NCI-H2081 (cell line): ENCODE measurements at regions not wholly inside any gene's neighbourhood (a gene's known extent, or its start where the extent isn't known, plus 50 kb on each side); places are given as distances from the start of the nearest gene placed in this dataset.
"Not testable (repeated sequence)": the region's sequence is repeated elsewhere in the genome, so short reads cannot be mapped to it uniquely, and the experiment has no call there.

Source experiments
- DNase-seq, 2 experiments: peaks; one replicate each; lab custom pipeline; 2025; lab: John Stamatoyannopoulos, UW

DNA sequence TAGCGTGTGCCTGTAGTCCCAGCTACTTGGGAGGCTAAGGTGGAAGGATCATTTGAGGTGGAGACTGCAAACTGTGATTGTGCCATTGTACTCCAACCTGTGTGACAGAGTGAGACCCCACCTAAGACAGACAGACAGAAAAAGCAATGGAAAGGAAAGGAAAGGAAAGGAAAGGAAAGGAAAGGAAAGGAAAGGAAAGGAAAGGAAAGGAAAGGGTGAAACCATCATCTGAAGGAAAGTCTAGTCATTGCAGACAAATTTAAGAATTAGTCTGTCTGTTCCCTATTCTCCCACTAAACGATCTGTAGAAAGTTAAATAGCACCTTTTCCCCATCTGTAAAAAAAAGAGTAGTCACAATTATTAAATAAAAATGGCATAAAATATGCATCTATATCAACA is 91.1 kb upstream of the SKAP2 start:
- no peak for DNase-seq

GRCh38 chr7:26954951-26955350 is 90.6 kb upstream of the SKAP2 start:
- DNase-seq, result no peak

- no peak for DNase-seq
These were observed 87.1 kb upstream of the SKAP2 start for GRCh38 chr7:26951407-26951950.

DNA sequence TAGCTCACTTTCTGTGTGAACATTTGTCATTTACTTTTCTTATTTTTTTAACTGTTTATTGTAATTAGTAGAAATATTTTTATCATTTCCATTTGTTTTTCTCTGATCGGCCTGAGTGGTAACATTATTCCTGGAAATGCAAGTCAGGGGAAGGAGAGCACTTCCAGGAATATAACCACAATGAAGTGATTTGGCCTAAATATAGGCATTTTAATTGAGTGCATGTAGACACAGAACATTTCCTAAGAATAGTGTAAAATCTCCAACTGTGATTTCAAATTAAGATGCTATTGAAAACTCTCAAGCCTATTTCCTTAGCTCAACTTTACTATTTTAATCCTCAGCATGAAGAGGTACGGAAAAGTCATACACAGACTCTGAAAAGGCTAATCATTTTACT is 86.5 kb upstream of the SKAP2 start:
- DNase-seq, result no peak

DNA sequence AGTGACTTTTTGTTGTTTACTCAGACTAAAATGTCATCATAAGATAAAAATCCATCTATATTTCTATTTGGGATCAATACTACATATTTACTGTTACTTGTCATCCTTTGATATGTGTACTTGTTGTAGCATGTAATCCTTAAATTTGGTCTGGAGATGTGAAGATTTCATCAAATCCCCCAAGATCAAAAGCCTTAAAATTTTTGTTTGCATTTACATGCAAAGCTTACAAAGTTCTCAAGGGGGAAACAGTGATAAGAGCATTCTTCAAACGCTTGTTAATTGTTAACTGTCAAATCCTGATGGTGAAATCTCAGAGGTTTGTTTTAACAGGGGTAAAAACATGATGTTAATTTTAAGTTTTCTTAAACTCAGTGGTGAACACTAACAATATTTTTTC is 84.9 kb upstream of the SKAP2 start:
- DNase-seq, result no peak

DNA sequence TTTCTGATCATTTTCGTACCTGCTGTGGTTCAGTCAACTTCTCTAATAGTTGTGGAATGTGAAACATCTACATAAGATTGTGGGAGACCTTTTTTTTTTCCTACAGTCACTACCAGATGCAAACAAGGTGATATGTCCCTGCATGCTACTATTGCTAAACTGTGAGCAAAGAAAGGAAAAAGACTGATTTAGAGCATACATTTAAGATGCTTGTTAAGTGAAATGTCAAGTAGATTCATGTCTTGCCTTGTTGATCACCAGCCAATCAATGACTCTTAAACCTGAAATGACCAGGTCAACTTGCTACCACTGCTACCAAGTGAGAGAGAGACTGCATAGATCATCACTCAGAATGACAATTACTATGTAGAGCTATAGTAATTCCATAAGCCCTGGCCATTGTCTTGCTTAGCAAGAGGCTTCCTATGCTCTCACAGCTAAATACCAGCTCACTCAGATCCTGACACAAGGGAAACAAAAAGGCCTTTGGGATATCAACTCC is 84.3 kb upstream of the SKAP2 start:
- DNase-seq, result no peak

DNA sequence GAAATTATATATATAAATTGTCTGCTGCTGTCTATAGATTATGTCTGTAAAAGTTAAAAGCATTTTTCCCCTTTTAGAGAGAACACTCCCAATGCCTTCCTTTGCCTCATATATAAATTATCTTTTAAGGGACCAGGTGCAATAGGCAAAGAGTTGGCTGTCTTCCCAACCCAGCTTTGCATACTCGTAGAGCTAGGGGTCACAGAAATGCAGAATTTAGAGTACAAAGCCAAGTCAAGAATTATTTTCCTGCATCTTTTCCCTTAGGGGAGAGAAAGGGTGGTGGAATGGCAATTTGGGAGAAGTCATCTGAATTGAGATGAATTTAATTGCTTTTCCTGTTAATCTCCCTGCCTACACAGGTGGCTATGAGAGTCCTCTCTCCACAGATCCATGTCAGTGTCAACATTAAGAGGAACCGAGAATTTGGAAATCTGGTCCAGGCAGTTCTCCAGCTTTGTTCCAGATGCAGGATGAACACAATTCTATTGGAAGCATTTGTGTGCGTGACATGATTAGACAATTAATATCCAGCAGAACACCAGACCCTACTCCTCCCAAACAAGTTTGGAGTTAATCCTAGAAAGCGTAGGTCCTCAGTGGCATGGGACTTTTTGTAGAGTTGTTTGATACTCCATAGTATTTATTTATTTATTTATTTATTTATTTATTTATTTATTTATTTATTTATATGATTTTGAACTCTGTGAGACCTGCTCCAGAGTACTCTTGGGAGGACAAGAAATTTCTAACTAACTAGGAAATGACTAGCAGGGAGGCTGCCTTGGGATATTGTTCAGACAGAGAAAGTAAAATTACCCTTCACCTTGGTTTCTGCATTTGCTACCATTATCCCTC is 80.3 kb upstream of the SKAP2 start:
- peak in 1 of 2 experiments; percentile 61 for DNase-seq

GRCh38 chr7:26937939-26938623 is 73.7 kb upstream of the SKAP2 start:
- DNase-seq, result no peak

DNA sequence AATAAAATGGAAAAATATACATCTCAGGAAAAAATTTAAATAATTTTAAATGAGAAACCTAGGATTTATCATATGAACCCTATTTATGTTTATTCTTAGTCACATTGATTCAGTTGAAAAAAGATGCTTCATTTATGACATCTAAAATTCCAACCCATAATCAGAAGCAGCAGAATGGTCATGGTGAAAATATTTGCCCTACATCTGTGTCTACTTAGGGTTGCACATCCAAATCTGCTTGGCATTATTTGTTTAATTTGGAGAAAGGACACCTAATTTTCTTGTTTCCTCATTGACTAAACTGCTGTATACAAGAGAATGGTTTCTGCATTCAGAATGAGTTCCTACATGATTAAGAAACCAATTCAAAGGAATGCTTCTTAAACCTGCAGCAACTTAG is 72.9 kb upstream of the SKAP2 start:
- DNase-seq, result no peak

GRCh38 chr7:26932616-26933015 is 68.2 kb upstream of the SKAP2 start:
- DNase-seq, result not testable (repeated sequence)

GRCh38 chr7:26930845-26931244 is 66.5 kb upstream of the SKAP2 start:
- no peak for DNase-seq

DNA sequence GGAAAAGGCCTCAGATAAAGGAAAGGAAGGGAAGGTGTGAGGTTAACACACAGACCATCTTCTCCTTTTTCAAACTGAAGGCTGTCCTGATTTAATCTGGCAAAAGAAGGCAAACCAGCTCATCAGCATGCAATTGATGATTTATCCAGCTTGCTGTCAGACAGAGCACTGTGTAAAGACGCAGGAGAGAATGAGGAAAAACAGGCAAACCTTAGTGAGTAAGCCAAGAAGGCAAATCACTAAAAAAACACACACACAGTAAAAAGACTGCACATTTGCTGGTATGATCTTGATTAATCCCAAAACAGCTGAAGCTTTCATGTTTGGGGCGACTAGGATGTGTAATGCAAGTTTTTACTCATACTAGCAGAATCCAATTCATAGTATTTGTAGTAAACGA is 65.8 kb upstream of the SKAP2 start:
- DNase-seq, result no peak

DNA sequence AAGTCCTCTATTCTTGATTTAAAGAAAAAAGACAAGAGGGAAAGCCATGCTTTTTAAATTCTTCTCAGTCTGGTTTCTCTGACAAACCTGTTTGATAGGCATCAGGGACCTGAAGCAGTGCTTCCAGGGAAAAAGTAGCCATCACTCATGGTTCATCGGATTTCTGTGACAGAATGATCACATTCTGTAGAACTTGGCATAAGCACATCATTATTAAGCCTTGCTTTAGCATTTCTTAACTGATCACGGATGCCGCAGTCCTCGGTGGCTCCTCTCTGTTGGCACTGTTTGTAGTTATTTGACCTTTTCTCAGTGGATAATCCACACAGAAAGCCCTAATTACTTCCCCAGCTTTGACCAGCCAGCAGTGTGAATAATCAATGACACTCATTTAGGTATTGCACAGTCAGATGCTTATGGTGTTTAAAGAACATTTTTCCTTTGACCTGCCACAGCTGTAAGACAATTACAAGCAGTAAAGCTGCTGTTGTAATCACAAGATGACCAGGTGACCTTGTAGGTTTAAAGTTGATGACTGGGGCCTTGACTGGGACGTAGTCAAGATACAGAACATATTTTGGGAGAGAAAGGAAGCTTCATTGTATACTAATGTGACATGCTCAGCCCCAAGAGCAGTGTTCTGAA is 64.4 kb upstream of the SKAP2 start:
- DNase-seq, result no peak

GRCh38 chr7:26925768-26926167 is 61.4 kb upstream of the SKAP2 start:
- no peak for DNase-seq

DNA sequence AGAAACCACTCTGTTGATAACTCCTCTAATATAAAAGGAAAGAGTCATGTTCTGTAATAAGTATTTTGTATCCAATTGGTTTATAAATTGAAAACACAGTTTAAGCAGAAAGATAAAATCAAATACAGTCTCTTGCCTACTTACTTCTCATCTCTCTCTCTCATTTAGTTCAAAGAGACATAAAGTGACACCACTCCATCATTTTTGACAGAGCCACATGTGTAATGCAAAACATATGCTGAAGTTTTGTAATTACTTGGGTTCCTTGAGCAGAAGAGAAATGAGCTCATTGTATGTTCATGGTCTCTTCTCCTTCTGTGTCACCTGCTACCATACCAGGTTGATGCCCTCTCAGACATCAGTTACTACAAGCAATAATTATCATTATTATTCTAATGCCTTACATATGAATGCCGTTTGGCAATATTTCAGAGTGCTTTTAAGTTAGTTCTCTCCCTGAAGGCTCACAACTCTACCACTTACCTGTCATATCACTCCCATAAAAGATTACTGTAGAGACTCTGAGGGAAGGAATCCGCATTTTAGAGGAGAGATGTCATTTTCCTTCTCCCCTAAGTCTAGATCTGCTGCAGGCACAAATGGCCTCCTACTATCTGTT is 59.9 kb upstream of the SKAP2 start:
- no peak for DNase-seq

DNA sequence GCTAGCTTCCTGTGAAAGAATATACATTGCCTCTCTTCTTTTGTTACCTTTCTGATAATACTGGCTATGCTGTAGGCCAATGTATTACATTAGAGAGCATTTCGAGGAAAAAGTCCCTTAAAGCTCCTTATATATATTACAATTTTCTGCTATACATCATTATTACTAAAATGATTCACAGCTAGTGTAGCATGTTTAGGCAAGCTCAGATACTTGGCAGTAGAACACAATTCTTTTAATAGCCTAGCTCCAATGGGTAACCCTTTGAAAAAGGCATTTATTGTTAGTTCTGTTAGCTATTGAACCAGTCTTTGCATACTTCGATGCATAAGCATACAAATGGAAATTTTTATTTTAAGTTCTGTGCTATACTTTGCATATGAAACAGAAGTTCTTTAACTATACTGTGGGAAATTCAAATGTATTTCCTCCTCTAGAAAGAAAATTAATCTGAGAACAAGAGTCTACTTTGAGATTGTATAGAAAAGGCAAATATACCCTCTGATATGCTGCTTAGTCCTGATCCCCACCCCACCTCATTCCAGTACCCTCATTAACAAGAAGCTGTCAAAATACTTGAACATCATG is 55.6 kb upstream of the SKAP2 start:
- DNase-seq, result no peak

DNA sequence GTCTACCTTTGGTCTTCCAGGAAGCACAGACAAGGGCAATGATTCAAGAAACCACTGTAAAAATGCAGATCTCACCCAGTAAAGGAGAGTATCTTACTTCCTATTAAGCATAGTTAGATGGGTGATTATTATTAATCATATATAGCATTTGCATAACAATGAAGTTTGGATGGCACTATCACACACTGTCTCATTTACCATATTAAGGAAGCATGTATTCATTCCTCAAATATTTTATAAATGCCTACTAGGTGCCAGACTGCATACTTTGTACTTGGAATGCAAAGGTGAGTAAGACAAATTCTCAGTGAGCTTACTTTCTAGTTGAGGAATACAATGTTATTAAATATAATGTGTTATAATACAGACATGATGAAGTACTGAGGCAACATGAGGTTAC is 53.9 kb upstream of the SKAP2 start:
- no peak for DNase-seq

GRCh38 chr7:26916779-26917320 is 52.5 kb upstream of the SKAP2 start:
- no peak for DNase-seq

DNA sequence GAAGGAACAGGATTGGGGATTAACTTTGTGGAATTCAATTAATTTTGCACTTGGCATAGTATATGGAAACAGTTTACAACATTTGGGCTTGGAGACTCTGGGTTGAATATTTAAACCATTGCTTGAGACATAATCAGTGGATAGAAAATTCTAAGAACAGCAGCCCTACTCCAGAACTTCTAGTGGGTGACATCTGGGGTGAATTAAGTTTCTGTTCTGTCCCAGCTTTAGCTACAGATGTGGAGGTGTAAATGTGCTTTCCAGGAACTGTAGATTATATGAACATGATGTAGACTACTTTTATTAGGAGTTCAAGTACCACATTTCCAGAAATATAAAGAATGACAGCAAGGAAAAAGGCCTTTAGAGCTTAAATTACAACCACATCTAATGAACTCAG is 51.9 kb upstream of the SKAP2 start:
- no peak for DNase-seq
